Activated naive CD8-positive, alpha-beta T cell (primary cell): ENCODE measurements at regions not wholly inside any gene's neighbourhood (a gene's known extent, or its start where the extent isn't known, plus 50 kb on each side); places are given as distances from the start of the nearest gene placed in this dataset.

Experiments
- H3K27ac Mint-ChIP-seq: one replicate; pipeline ENCODE4 v1.8.0; 2021; ENCODE audit warnings: mixed read lengths
- H3K27me3 Mint-ChIP-seq: one replicate; pipeline ENCODE4 v1.8.0; 2021; ENCODE audit warnings: mixed read lengths
- H3K36me3 Mint-ChIP-seq: one replicate; pipeline ENCODE4 v1.8.0; 2021; ENCODE audit warnings: mixed read lengths
- H3K4me1 Mint-ChIP-seq: one replicate; pipeline ENCODE4 v1.8.0; 2021; ENCODE audit warnings: low read depth, mixed read lengths
- H3K4me3 Mint-ChIP-seq: one replicate; pipeline ENCODE4 v1.8.0; 2021; ENCODE audit warnings: mild to moderate bottlenecking, mixed read lengths
- H3K9me3 Mint-ChIP-seq: one replicate; pipeline ENCODE4 v1.8.0; 2021; ENCODE audit warnings: low read depth, mixed read lengths

- Mint-ChIP-seq H3K4me1 (peaks cover 19% of the 10 kb centered on the region), H3K27ac (peak overlapping the region; percentile 10), H3K9me3 (no peaks in the 10 kb centered on the region), H3K36me3 (no peaks in the 10 kb centered on the region), H3K27me3 (no peaks in the 10 kb centered on the region), H3K4me3 (peak overlapping the region; percentile 57)
Observed at GRCh38 chr10:6665847-6666246, 85.8 kb upstream of the PRKCQ start.

GRCh38 chr10:6660460-6660859, 80.4 kb upstream of the PRKCQ start:
- H3K36me3 Mint-ChIP-seq: no peaks in the 10 kb centered on the region
- no peak overlapping the region for H3K27ac Mint-ChIP-seq
- H3K9me3 Mint-ChIP-seq: no peaks in the 10 kb centered on the region
- H3K4me1 Mint-ChIP-seq: peaks cover 9% of the 10 kb centered on the region
- no peaks in the 10 kb centered on the region for H3K27me3 Mint-ChIP-seq
- no peak overlapping the region for H3K4me3 Mint-ChIP-seq

DNA sequence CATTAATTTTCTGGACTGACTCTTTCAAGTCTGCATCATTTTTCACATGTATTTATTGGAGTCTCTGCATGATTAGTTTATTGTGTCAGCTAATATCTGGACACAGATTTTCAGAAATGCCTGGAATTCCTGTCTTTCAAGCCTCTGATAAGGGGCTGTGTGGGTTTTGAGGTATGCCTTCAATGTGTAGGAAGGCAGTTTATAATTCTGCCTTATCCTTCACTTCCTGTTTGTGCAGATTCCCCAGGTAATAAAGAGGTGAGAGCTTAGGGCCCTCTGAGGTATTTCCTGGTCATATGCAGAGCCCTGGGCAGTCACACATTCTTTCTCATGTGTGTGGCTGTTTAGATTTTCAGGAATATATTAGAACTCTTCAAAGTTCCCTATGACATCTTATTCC, 79.4 kb upstream of the PRKCQ start:
- Mint-ChIP-seq H3K27ac (no peak overlapping the region), H3K27me3 (no peaks in the 10 kb centered on the region), H3K9me3 (no peaks in the 10 kb centered on the region), H3K36me3 (no peaks in the 10 kb centered on the region), H3K4me1 (peaks cover 7% of the 10 kb centered on the region), H3K4me3 (no peak overlapping the region)

GRCh38 chr10:6657669-6658068, 77.6 kb upstream of the PRKCQ start:
- Mint-ChIP-seq H3K27me3 (no peaks in the 10 kb centered on the region), H3K36me3 (no peaks in the 10 kb centered on the region), H3K27ac (no peak overlapping the region), H3K4me1 (peaks cover 7% of the 10 kb centered on the region), H3K9me3 (no peaks in the 10 kb centered on the region), H3K4me3 (no peak overlapping the region)

GRCh38 chr10:6657196-6657595, 77.1 kb upstream of the PRKCQ start:
- H3K27me3 Mint-ChIP-seq: no peaks in the 10 kb centered on the region
- no peak overlapping the region for H3K27ac Mint-ChIP-seq
- no peaks in the 10 kb centered on the region for H3K9me3 Mint-ChIP-seq
- H3K36me3 Mint-ChIP-seq: no peaks in the 10 kb centered on the region
- H3K4me1 Mint-ChIP-seq: peaks cover 7% of the 10 kb centered on the region
- no peak overlapping the region for H3K4me3 Mint-ChIP-seq

- Mint-ChIP-seq H3K27me3 (no peaks in the 10 kb centered on the region), H3K27ac (no peak overlapping the region), H3K36me3 (no peaks in the 10 kb centered on the region), H3K4me1 (peaks cover 7% of the 10 kb centered on the region), H3K9me3 (no peaks in the 10 kb centered on the region), H3K4me3 (no peak overlapping the region)
Observed at GRCh38 chr10:6654571-6654970, 74.5 kb upstream of the PRKCQ start.

DNA sequence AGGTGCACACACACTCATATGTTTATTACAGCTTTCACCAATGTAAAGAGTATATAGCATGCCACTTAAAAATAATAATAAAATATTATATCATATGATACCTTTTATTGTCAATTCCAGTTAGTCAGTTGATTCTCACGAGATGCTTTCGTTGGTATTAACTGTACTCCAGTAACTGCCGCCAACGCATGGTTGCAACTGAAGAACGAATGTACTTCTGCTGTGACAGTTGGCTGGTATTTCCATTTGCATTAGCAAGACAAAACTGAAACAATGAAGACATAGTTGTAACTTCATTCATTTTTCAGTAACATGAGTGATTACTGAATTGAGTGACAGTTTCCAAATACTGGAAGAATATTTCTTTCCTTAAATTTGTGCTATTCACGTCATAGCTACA, 70.5 kb upstream of the PRKCQ start:
- H3K27ac Mint-ChIP-seq: no peak overlapping the region
- H3K9me3 Mint-ChIP-seq: no peaks in the 10 kb centered on the region
- no peak overlapping the region for H3K4me3 Mint-ChIP-seq
- no peaks in the 10 kb centered on the region for H3K36me3 Mint-ChIP-seq
- H3K27me3 Mint-ChIP-seq: no peaks in the 10 kb centered on the region
- peaks cover 12% of the 10 kb centered on the region for H3K4me1 Mint-ChIP-seq

- no peaks in the 10 kb centered on the region for H3K36me3 Mint-ChIP-seq
- no peaks in the 10 kb centered on the region for H3K9me3 Mint-ChIP-seq
- H3K4me1 Mint-ChIP-seq: peaks cover 16% of the 10 kb centered on the region
- no peaks in the 10 kb centered on the region for H3K27me3 Mint-ChIP-seq
- H3K4me3 Mint-ChIP-seq: no peak overlapping the region
- no peak overlapping the region for H3K27ac Mint-ChIP-seq
Observed at GRCh38 chr10:6649903-6650302, 69.8 kb upstream of the PRKCQ start.

GRCh38 chr10:6648894-6649720, 69.0 kb upstream of the PRKCQ start:
- no peaks in the 10 kb centered on the region for H3K36me3 Mint-ChIP-seq
- H3K27ac Mint-ChIP-seq: no peak overlapping the region
- H3K4me1 Mint-ChIP-seq: peaks cover 24% of the 10 kb centered on the region

GRCh38 chr10:6647811-6648526, 67.9 kb upstream of the PRKCQ start:
- Mint-ChIP-seq H3K4me3 (no peak overlapping the region), H3K27ac (no peak overlapping the region), H3K36me3 (no peaks in the 10 kb centered on the region), H3K27me3 (no peaks in the 10 kb centered on the region), H3K4me1 (peaks cover 34% of the 10 kb centered on the region), H3K9me3 (no peaks in the 10 kb centered on the region)

More at GRCh38 chr10:6648894-6649720, 69.0 kb upstream of the PRKCQ start:
- no peak overlapping the region for H3K4me3 Mint-ChIP-seq
- H3K27me3 Mint-ChIP-seq: no peaks in the 10 kb centered on the region
- no peaks in the 10 kb centered on the region for H3K9me3 Mint-ChIP-seq

DNA sequence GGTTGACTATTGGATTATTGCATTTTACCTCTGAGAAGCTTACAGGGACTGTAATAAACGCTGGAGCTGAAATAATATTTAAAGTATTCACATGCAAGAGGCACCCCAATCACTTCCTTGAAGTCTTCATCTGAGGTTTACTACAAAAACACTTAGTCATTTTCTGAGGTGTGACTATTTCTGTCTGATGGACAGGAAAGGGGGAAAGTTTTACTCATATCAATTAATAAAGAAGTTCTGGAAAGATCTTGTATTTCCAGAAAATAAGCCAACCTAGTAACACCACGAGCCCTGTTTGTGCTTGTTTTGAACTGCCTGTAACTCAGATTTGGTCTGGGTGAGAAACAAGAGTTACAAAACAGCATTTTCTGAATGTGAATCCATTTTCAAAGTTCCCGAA, 63.9 kb upstream of the PRKCQ start:
- H3K27ac Mint-ChIP-seq: peak overlapping the region; percentile 92
- H3K4me1 Mint-ChIP-seq: peaks cover 44% of the 10 kb centered on the region
- no peaks in the 10 kb centered on the region for H3K36me3 Mint-ChIP-seq
- H3K27me3 Mint-ChIP-seq: no peaks in the 10 kb centered on the region
- H3K9me3 Mint-ChIP-seq: no peaks in the 10 kb centered on the region
- peak overlapping the region; percentile 56 for H3K4me3 Mint-ChIP-seq

DNA sequence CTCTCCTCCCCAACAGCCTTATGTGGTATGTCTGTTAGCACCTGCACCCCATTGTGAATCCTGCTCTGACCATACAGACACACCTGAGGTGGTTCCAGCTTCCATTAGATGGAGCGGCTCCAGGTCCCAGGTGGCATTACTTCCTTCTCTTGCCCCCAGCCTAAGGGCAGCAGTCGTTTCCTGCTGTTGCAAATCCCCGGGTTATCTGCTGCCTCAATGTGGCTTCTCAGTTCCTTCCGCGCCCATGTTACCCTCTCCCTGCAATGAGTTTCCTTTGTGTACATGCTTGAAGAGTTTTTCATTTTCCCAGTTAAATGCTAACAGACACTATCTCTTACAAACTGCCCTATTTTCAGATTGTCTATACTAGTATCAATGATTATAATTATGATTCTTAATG, 62.8 kb upstream of the PRKCQ start:
- H3K27ac Mint-ChIP-seq: peak overlapping the region; percentile 66
- peaks cover 3% of the 10 kb centered on the region for H3K36me3 Mint-ChIP-seq
- H3K4me1 Mint-ChIP-seq: peaks cover 40% of the 10 kb centered on the region
- H3K9me3 Mint-ChIP-seq: no peaks in the 10 kb centered on the region
- no peaks in the 10 kb centered on the region for H3K27me3 Mint-ChIP-seq
- H3K4me3 Mint-ChIP-seq: no peak overlapping the region

DNA sequence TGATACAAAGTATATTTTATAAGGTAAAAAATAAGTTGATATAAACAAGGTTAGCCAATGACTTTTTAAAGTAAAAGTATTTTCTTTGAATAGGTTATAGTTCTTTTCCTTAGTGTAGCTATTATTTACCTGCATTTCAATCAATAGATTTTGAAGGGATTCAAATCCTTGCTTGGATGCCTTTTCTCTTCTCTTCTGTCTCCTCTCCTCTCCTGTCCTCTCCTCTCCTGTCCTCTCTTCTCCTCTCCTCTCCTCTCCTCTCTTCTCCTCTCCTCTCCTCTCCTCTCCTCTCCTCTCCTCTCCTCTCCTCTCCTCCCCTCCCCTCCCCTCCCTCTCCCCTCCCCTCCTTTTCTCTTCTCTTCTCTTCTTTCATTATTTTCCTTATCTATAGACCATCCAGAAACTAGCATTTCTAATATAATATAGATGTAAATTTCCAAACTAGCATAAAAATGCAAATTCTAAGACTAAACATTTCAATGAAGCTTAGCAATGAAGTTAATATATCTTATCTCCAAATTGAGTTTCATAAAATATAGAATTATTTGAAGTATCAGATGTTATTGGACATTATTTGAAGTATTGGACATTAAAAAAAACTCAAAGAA, 60.5 kb upstream of the PRKCQ start:
- H3K4me3 Mint-ChIP-seq: no peak overlapping the region
- H3K4me1 Mint-ChIP-seq: peaks cover 50% of the 10 kb centered on the region
- H3K27ac Mint-ChIP-seq: no peak overlapping the region
- peaks cover 6% of the 10 kb centered on the region for H3K36me3 Mint-ChIP-seq
- no peaks in the 10 kb centered on the region for H3K27me3 Mint-ChIP-seq
- H3K9me3 Mint-ChIP-seq: no peaks in the 10 kb centered on the region

- Mint-ChIP-seq H3K4me3 (no peak overlapping the region), H3K27ac (no peak overlapping the region), H3K9me3 (no peaks in the 10 kb centered on the region), H3K4me1 (peaks cover 27% of the 10 kb centered on the region), H3K27me3 (no peaks in the 10 kb centered on the region), H3K36me3 (peaks cover 6% of the 10 kb centered on the region)
Observed at GRCh38 chr10:6637053-6637452, 57.0 kb upstream of the PRKCQ start.

DNA sequence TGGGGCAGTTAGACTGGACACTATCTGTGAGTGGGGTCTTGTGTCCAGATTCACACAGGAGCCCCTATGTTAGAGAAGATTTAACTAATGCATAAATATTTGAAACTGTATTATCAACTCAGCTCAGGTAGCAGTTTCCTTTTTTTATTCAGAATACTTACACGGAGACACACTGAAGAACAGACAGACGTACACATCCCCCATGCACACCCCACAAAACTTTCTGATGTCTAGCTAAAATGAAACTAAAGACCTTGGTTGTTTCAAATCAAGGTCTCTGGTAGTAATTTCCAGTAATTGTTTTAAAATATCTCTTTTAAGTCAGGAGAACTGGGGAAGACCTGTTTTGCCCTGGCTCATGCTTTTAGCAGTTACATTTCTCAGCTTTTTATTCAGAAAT, 55.7 kb upstream of the PRKCQ start:
- Mint-ChIP-seq H3K27ac (peak overlapping the region; percentile 64), H3K27me3 (no peaks in the 10 kb centered on the region), H3K4me3 (no peak overlapping the region)

More for the DNA sequence above, 55.7 kb upstream of the PRKCQ start:
- Mint-ChIP-seq H3K9me3 (no peaks in the 10 kb centered on the region), H3K4me1 (peaks cover 26% of the 10 kb centered on the region), H3K36me3 (peaks cover 9% of the 10 kb centered on the region)
